Neural progenitor cell (in vitro differentiated cells): ENCODE measurements at regions not wholly inside any gene's neighbourhood (a gene's known extent, or its start where the extent isn't known, plus 50 kb on each side); places are given as distances from the start of the nearest gene placed in this dataset.
A peak's percentile ranks its signal among the peaks of the same experiment; 100 is the strongest.

ENCODE experiments used
- DNase-seq: peaks from one replicate; pipeline ENCODE4 v3.0.0-alpha.2; 2016; ENCODE audit warnings: low spot score
- H2AFZ ChIP-seq: fragments of 200-600 bp; sonication (generic); replicated peaks from 2 replicates; pipeline ENCODE4 v1.6.1; 2016; ENCODE audit warnings: antibody characterized with exemption
- H3F3A ChIP-seq: fragments of 200-600 bp; sonication (generic); 2 replicates; pipeline ENCODE4 v1.6.1; 2016; ENCODE audit warnings: antibody characterized with exemption, low read depth
- H3K27ac ChIP-seq: fragments of 200-600 bp; sonication (generic); 2 replicates; pipeline ENCODE4 v1.5.1; 2016; ENCODE audit warnings: mild to moderate bottlenecking
- H3K27me3 ChIP-seq: fragments of 200-600 bp; sonication (generic); 2 replicates; pipeline ENCODE4 v1.6.1; 2016; ENCODE audit warnings: mild to moderate bottlenecking, moderate library complexity
- H3K36me3 ChIP-seq: fragments of 200-600 bp; sonication (generic); 2 replicates; pipeline ENCODE4 v1.5.1; 2016
- H3K4me1 ChIP-seq: fragments of 200-600 bp; sonication (generic); 2 replicates; pipeline ENCODE4 v1.6.1; 2016; ENCODE audit warnings: mixed run types
- H3K4me2 ChIP-seq: fragments of 200-600 bp; sonication (generic); 2 replicates; pipeline ENCODE4 v1.6.1; 2016
- H3K4me3 ChIP-seq: fragments of 200-600 bp; sonication (generic); 2 replicates; pipeline ENCODE4 v1.5.1; 2016
- H3K79me2 ChIP-seq: fragments of 200-600 bp; sonication (generic); 2 replicates; pipeline ENCODE4 v1.6.1; 2016; ENCODE audit warnings: low read depth
- H3K9ac ChIP-seq: fragments of 200-600 bp; sonication (generic); 2 replicates; pipeline ENCODE4 v1.6.1; 2016
- H3K9me3 ChIP-seq: fragments of 200-600 bp; sonication (generic); 2 replicates; pipeline ENCODE4 v1.5.1; 2016; ENCODE audit warnings: low read depth
- H4K20me1 ChIP-seq: fragments of 200-600 bp; sonication (generic); 2 replicates; pipeline ENCODE4 v1.6.1; 2016; ENCODE audit warnings: low read depth
- H3K27ac Mint-ChIP-seq: 3 replicates; pipeline ENCODE4 v1.8.0; 2021; ENCODE audit warnings: mixed read lengths
- H3K27me3 Mint-ChIP-seq: 2 replicates; pipeline ENCODE4 v1.8.0; 2022; ENCODE audit warnings: low read depth, mild to moderate bottlenecking, inconsistent platforms, moderate library complexity, mixed read lengths; ENCODE audit not compliant: insufficient read depth
- H3K36me3 Mint-ChIP-seq: 3 replicates; pipeline ENCODE4 v1.8.0; 2021; ENCODE audit warnings: mixed read lengths
- H3K4me1 Mint-ChIP-seq: 3 replicates; pipeline ENCODE4 v1.8.0; 2021; ENCODE audit warnings: mixed read lengths
- H3K4me3 Mint-ChIP-seq: 3 replicates; pipeline ENCODE4 v1.8.0; 2021; ENCODE audit warnings: mild to moderate bottlenecking, moderate library complexity, mixed read lengths
- H3K9me3 Mint-ChIP-seq: 3 replicates; pipeline ENCODE4 v1.8.0; 2020; ENCODE audit warnings: mixed read lengths
- CTCF ChIP-seq: fragments of 200-600 bp; sonication (generic); IDR thresholded peaks from 2 replicates; pipeline ENCODE4 v1.5.1; 2017; ENCODE audit warnings: antibody characterized with exemption, mild to moderate bottlenecking
- EZH2 ChIP-seq: fragments of 200-600 bp; sonication (generic); IDR thresholded peaks from 2 replicates; pipeline ENCODE4 v1.6.1; 2017; ENCODE audit warnings: antibody characterized with exemption, mild to moderate bottlenecking, moderate library complexity
- EZH2phosphoT487 ChIP-seq: fragments of 200-600 bp; sonication (generic); IDR thresholded peaks from 2 replicates; pipeline ENCODE4 v1.6.1; 2017; ENCODE audit warnings: antibody characterized with exemption

- H3K27ac Mint-ChIP-seq: no peak overlapping the region
- Histone ChIP-seq H3K4me1 (peaks cover 4% of the 10 kb centered on the region), H3F3A (peaks cover 5% of the 10 kb centered on the region), H3K9me3 (no peaks in the 10 kb centered on the region), H2AFZ (no peak overlapping the region), H3K9ac (no peak overlapping the region), H3K27me3 (no peaks in the 10 kb centered on the region), H3K36me3 (no peaks in the 10 kb centered on the region), H3K4me3 (no peak overlapping the region), H3K79me2 (no peaks in the 10 kb centered on the region), H4K20me1 (no peaks in the 10 kb centered on the region), H3K27ac (no peak overlapping the region), H3K4me2 (no peak overlapping the region)
- peaks cover 20% of the 10 kb centered on the region for H3K4me1 Mint-ChIP-seq
- H3K9me3 Mint-ChIP-seq: no peaks in the 10 kb centered on the region
- no peak for DNase-seq
- H3K27me3 Mint-ChIP-seq: peaks cover 4% of the 10 kb centered on the region
- TF ChIP-seq EZH2phosphoT487 (no peak), CTCF (no peak), EZH2 (no peak)
- H3K4me3 Mint-ChIP-seq: no peak overlapping the region
- no peaks in the 10 kb centered on the region for H3K36me3 Mint-ChIP-seq
Measured at GRCh38 chr20:40942775-40943174, 85.8 kb upstream of the TOP1 start.

GRCh38 chr20:40943591-40943990 lies 85.0 kb upstream of the TOP1 start:
- H4K20me1 ChIP-seq: no peaks in the 10 kb centered on the region
- H3K9me3 ChIP-seq: no peaks in the 10 kb centered on the region
- H2AFZ ChIP-seq: no peak overlapping the region
- H3K4me1 ChIP-seq: peaks cover 4% of the 10 kb centered on the region
- no peak overlapping the region for H3K27ac ChIP-seq
- no peaks in the 10 kb centered on the region for H3K79me2 ChIP-seq
- no peaks in the 10 kb centered on the region for H3K27me3 ChIP-seq
- H3K4me2 ChIP-seq: no peak overlapping the region
- no peaks in the 10 kb centered on the region for H3K36me3 Mint-ChIP-seq
- no peaks in the 10 kb centered on the region for H3K9me3 Mint-ChIP-seq
- no peak for DNase-seq
- H3K4me1 Mint-ChIP-seq: peaks cover 20% of the 10 kb centered on the region
- H3K4me3 ChIP-seq: no peak overlapping the region
- no peak overlapping the region for H3K4me3 Mint-ChIP-seq
- no peak for TF ChIP-seq CTCF
- H3K27me3 Mint-ChIP-seq: peaks cover 2% of the 10 kb centered on the region
- H3K36me3 ChIP-seq: no peaks in the 10 kb centered on the region
- no peak overlapping the region for H3K9ac ChIP-seq
- H3F3A ChIP-seq: peaks cover 5% of the 10 kb centered on the region
- no peak overlapping the region for H3K27ac Mint-ChIP-seq

GRCh38 chr20:40945189-40945588 lies 83.4 kb upstream of the TOP1 start:
- H4K20me1 ChIP-seq: no peaks in the 10 kb centered on the region
- no peak overlapping the region for H2AFZ ChIP-seq
- H3K27me3 ChIP-seq: no peaks in the 10 kb centered on the region
- peaks cover 2% of the 10 kb centered on the region for H3K27me3 Mint-ChIP-seq
- no peak overlapping the region for H3K4me3 Mint-ChIP-seq
- peak overlapping the region; percentile 4 for H3K27ac Mint-ChIP-seq
- peaks cover 20% of the 10 kb centered on the region for H3K4me1 Mint-ChIP-seq
- H3K4me3 ChIP-seq: no peak overlapping the region
- H3K36me3 Mint-ChIP-seq: no peaks in the 10 kb centered on the region
- H3K4me1 ChIP-seq: peaks cover 4% of the 10 kb centered on the region
- H3K36me3 ChIP-seq: no peaks in the 10 kb centered on the region
- no peak overlapping the region for H3K27ac ChIP-seq
- DNase-seq: no peak
- H3K79me2 ChIP-seq: no peaks in the 10 kb centered on the region
- no peak overlapping the region for H3K9ac ChIP-seq
- no peak overlapping the region for H3K4me2 ChIP-seq
- H3K9me3 ChIP-seq: no peaks in the 10 kb centered on the region
- H3K9me3 Mint-ChIP-seq: no peaks in the 10 kb centered on the region
- no peak for TF ChIP-seq EZH2phosphoT487
- peaks cover 5% of the 10 kb centered on the region for H3F3A ChIP-seq

- Histone ChIP-seq H3K9me3 (no peaks in the 10 kb centered on the region), H3K9ac (no peak overlapping the region), H4K20me1 (no peaks in the 10 kb centered on the region), H3K27me3 (no peaks in the 10 kb centered on the region), H3K27ac (no peak overlapping the region), H3K79me2 (no peaks in the 10 kb centered on the region), H3F3A (peaks cover 5% of the 10 kb centered on the region), H3K36me3 (no peaks in the 10 kb centered on the region), H3K4me3 (no peak overlapping the region), H3K4me1 (peaks cover 4% of the 10 kb centered on the region), H3K4me2 (peak overlapping the region; percentile 62), H2AFZ (peak overlapping the region; percentile 58)
- Mint-ChIP-seq H3K9me3 (no peaks in the 10 kb centered on the region), H3K4me3 (no peak overlapping the region), H3K36me3 (no peaks in the 10 kb centered on the region), H3K27ac (peak overlapping the region; percentile 15), H3K4me1 (peaks cover 20% of the 10 kb centered on the region), H3K27me3 (peaks cover 2% of the 10 kb centered on the region)
- DNase-seq: peak; percentile 87
- no peak for TF ChIP-seq EZH2
- peak; percentile 85 for TF ChIP-seq CTCF
Measured at GRCh38 chr20:40945754-40946450, 82.7 kb upstream of the TOP1 start.
